HCT116 (cell line): ENCODE measurements at regions not wholly inside any gene's neighbourhood (a gene's known extent, or its start where the extent isn't known, plus 50 kb on each side); places are given as distances from the start of the nearest gene placed in this dataset.

Experiments used
- ATAC-seq: fragments of 200-7000 bp; cut with Tn5 transposase; 2 replicates; pipeline ENCODE4 v1.9.1; 2020; ENCODE audit warnings: mild to moderate bottlenecking, moderate library complexity
- BruUV-seq: library from RNA; stranded (reverse); fragments of 400-500 nt; replicated peaks from 2 replicates; lab custom pipeline; 2021; lab: Mats Ljungman, UMichigan
- CTCF ChIA-PET: fragments of 300-600 bp; sonication (Branson Sonifier 250); formaldehyde crosslinking; loops from one replicate; lab custom pipeline; 2021; ENCODE audit warnings: antibody characterized with exemption; lab: Charles Lee
- POLR2A ChIA-PET: fragments of 300-600, 350-600 bp; sonication (Branson Sonifier 250); formaldehyde crosslinking; loops from one replicate; lab custom pipeline; 2021; ENCODE audit warnings: antibody characterized with exemption; lab: Charles Lee
- RAD21 ChIA-PET, 2 experiments: fragments of 300-600 bp; sonication (Branson Sonifier 250); formaldehyde crosslinking; loops; one replicate each; lab custom pipeline; 2023; ENCODE audit warnings: low total read pairs in 2 of 2; ENCODE audit not compliant: uncharacterized antibody in 2 of 2, unreplicated experiment in 2 of 2, low non-redundant PET in 1 of 2; lab: Charles Lee
- DNase-seq: peaks from one replicate; pipeline ENCODE4 v3.0.0-alpha.2; 2010; ENCODE audit warnings: low read depth, low spot score
- H2AFZ ChIP-seq: fragments of 200-600 bp; shearing (Covaris generic), sonication (generic); 2 replicates; pipeline ENCODE4 v1.6.1; 2017; ENCODE audit warnings: low read depth, mixed run types, mixed read lengths, antibody characterized with exemption, low read length; ENCODE audit not compliant: poor library complexity, severe bottlenecking
- H3K27ac ChIP-seq: 2 replicates; pipeline ENCODE4 v1.5.1; 2012; ENCODE audit warnings: low read depth, low read length
- H3K27me3 ChIP-seq: fragments of 200-600 bp; sonication (generic); 2 replicates; pipeline ENCODE4 v1.6.1; 2016; ENCODE audit warnings: mixed run types, low read length, mixed read lengths; ENCODE audit not compliant: insufficient read depth
- H3K36me3 ChIP-seq, 2 experiments: fragments of 200-500 bp in 1 of 2; fragments of 200-600 bp in 1 of 2; sonication (Bioruptor generic) in 1 of 2; sonication (generic) in 1 of 2; 2 replicates each; pipeline versions ENCODE4 v1.5.1 to v1.6.1; 2014 to 2016; ENCODE audit warnings: low read length in 2 of 2, inconsistent platforms in 1 of 2, mixed read lengths in 1 of 2, mixed run types in 1 of 2; ENCODE audit not compliant: insufficient read depth in 2 of 2, control insufficient read depth in 1 of 2
- H3K4me1 ChIP-seq, 2 experiments: fragments of 200-600 bp in 1 of 2; sonication (generic) in 1 of 2; 2 replicates each; pipeline versions ENCODE4 v1.5.1 to v1.6.1; 2012 to 2017; ENCODE audit warnings: low read length in 2 of 2, inconsistent platforms in 1 of 2, mild to moderate bottlenecking in 1 of 2, mixed read lengths in 1 of 2, mixed run types in 1 of 2, moderate library complexity in 1 of 2; ENCODE audit not compliant: insufficient read depth in 2 of 2, control insufficient read depth in 1 of 2
- H3K4me2 ChIP-seq: fragments of 200-600 bp; sonication (generic); 2 replicates; pipeline ENCODE4 v1.6.1; 2017; ENCODE audit warnings: mixed run types, low read length, mixed read lengths
- H3K4me3 ChIP-seq, 2 experiments: fragments of 200-600 bp in 1 of 2; sonication (generic) in 1 of 2; replicated peaks in 1 of 2; 2 replicates each; pipeline ENCODE4 v1.5.1; 2011 to 2016; ENCODE audit warnings: low read length in 2 of 2, control low read depth in 1 of 2, low read depth in 1 of 2, mild to moderate bottlenecking in 1 of 2, mixed read lengths in 1 of 2, mixed run types in 1 of 2
- H3K79me2 ChIP-seq: fragments of 200-600 bp; sonication (generic); 2 replicates; pipeline ENCODE4 v1.6.1; 2017; ENCODE audit warnings: mild to moderate bottlenecking, mixed run types, low read length, moderate library complexity, mixed read lengths; ENCODE audit not compliant: insufficient read depth
- H3K9ac ChIP-seq: fragments of 200-600 bp; sonication (generic); 2 replicates; pipeline ENCODE4 v1.6.1; 2016; ENCODE audit warnings: low read length, mixed read lengths
- H3K9me2 ChIP-seq: fragments of 200-600 bp; sonication (generic), shearing (Covaris generic); 2 replicates; pipeline ENCODE4 v1.6.1; 2017; ENCODE audit warnings: mixed run types, mild to moderate bottlenecking, moderate library complexity; ENCODE audit not compliant: insufficient read depth
- H3K9me3 ChIP-seq, 2 experiments: fragments of 200-500 bp in 1 of 2; fragments of 200-600 bp in 1 of 2; sonication (Bioruptor generic) in 1 of 2; sonication (generic) in 1 of 2; 2 replicates each; pipeline ENCODE4 v1.6.1; 2014 to 2017; ENCODE audit warnings: low read length in 2 of 2, mixed read lengths in 2 of 2, inconsistent platforms in 1 of 2, low read depth in 1 of 2, mild to moderate bottlenecking in 1 of 2, mixed run types in 1 of 2, moderate library complexity in 1 of 2; ENCODE audit not compliant: control insufficient read depth in 1 of 2, insufficient read depth in 1 of 2
- H4K20me1 ChIP-seq: fragments of 200-600 bp; sonication (generic), shearing (Covaris generic); 2 replicates; pipeline ENCODE4 v1.6.1; 2017; ENCODE audit warnings: mixed run types, mild to moderate bottlenecking, moderate library complexity; ENCODE audit not compliant: insufficient read depth
- CBX3 ChIP-seq: IDR thresholded peaks from 2 replicates; pipeline ENCODE4 v1.6.1; 2012; ENCODE audit warnings: low read depth
- CEBPB ChIP-seq: IDR thresholded peaks from 2 replicates; pipeline ENCODE4 v1.6.1; 2012; ENCODE audit warnings: low read depth
- CTCF ChIP-seq, 3 experiments: fragments of 200-600 bp in 1 of 3; sonication (generic) in 1 of 3; IDR thresholded peaks in 2 of 3; conservative IDR thresholded peaks in 1 of 3; 2 replicates each; pipeline ENCODE4 v1.5.1; 2012 to 2017; ENCODE audit warnings: low read depth in 2 of 3, low read length in 2 of 3, antibody characterized with exemption in 1 of 3, borderline replicate concordance in 1 of 3, control low read depth in 1 of 3, mild to moderate bottlenecking in 1 of 3, mixed read lengths in 1 of 3, mixed run types in 1 of 3, moderate library complexity in 1 of 3; ENCODE audit not compliant: insufficient read depth in 1 of 3
- ELF1 ChIP-seq: IDR thresholded peaks from 2 replicates; pipeline ENCODE4 v1.6.1; 2012; ENCODE audit warnings: low read depth, borderline replicate concordance
- EZH2 ChIP-seq: fragments of 200-600 bp; sonication (generic); IDR thresholded peaks from 2 replicates; pipeline ENCODE4 v1.6.1; 2017; ENCODE audit warnings: antibody characterized with exemption, mixed run types
- EZH2phosphoT487 ChIP-seq: fragments of 200-600 bp; IDR thresholded peaks from 2 replicates; pipeline ENCODE4 v1.6.1; 2018; ENCODE audit warnings: antibody characterized with exemption, borderline replicate concordance
- JUND ChIP-seq: IDR thresholded peaks from 2 replicates; pipeline ENCODE4 v1.6.1; 2012
- MAX ChIP-seq: IDR thresholded peaks from 2 replicates; pipeline ENCODE4 v1.6.1; 2012
- POLR2A ChIP-seq: IDR thresholded peaks from 2 replicates; pipeline ENCODE4 v1.7.0; 2011; ENCODE audit warnings: borderline replicate concordance; ENCODE audit not compliant: insufficient read depth, insufficient read length; ENCODE audit errors: extremely low read depth
- POLR2AphosphoS5 ChIP-seq: IDR thresholded peaks from 2 replicates; pipeline ENCODE4 v1.6.1; 2011; ENCODE audit warnings: mild to moderate bottlenecking, low read depth, low read length, moderate library complexity
- RAD21 ChIP-seq: IDR thresholded peaks from 2 replicates; pipeline ENCODE4 v1.6.1; 2012; ENCODE audit warnings: low read depth, mild to moderate bottlenecking
- SP1 ChIP-seq: IDR thresholded peaks from 2 replicates; pipeline ENCODE4 v1.6.1; 2012; ENCODE audit warnings: low read depth
- SRF ChIP-seq: IDR thresholded peaks from 2 replicates; pipeline ENCODE4 v1.6.1; 2012; ENCODE audit warnings: low read depth
- YY1 ChIP-seq: IDR thresholded peaks from 2 replicates; pipeline ENCODE4 v1.6.1; 2011; ENCODE audit warnings: low read length, low read depth, moderate library complexity, mild to moderate bottlenecking; ENCODE audit not compliant: insufficient replicate concordance; ENCODE audit errors: extremely low read depth
- ZBTB33 ChIP-seq: IDR thresholded peaks from 2 replicates; pipeline ENCODE4 v1.6.1; 2011; ENCODE audit warnings: mild to moderate bottlenecking, low read length, moderate library complexity; ENCODE audit not compliant: insufficient replicate concordance; ENCODE audit errors: extremely low read depth
- ZFX ChIP-seq: fragments of 450-650 bp; IDR thresholded peaks from 2 replicates; pipeline ENCODE4 v1.6.1; 2017
- ZNF274 ChIP-seq: fragments of 200-500 bp; sonication (Bioruptor generic); IDR thresholded peaks from 2 replicates; pipeline ENCODE4 v1.6.1; 2014; ENCODE audit warnings: mild to moderate bottlenecking, low read depth, low read length, inconsistent platforms
- intact Hi-C: fragments of 100-400 bp; cut with micrococcal nuclease; formaldehyde crosslinking; loops from 2 replicates; pipeline ENCODE4 v1.10.0; 2022

GRCh38 chr2:238632181-238633060 lies 205.7 kb downstream of the ASB1 start (continued):
- TF ChIP-seq CTCF (IDR thresholded peaks at IDR 0.05 in 2 of 3, conservative IDR thresholded peaks at IDR 0.05 in 1 of 3; ENCODE audit: borderline replicate concordance in 1 of 3, insufficient read depth in 1 of 3, low read depth in 2 of 3, low read length in 2 of 3) = no peak
- TF ChIP-seq ZNF274 = no peak

- Histone ChIP-seq H3K4me2 (no peak overlapping the region), H3K79me2 (no peaks in the 10 kb centered on the region), H3K9me3 (no peaks in the 10 kb centered on the region), H3K27ac (no peak overlapping the region), H3K36me3 (no peaks in the 10 kb centered on the region), H3K9me2 (no peaks in the 10 kb centered on the region), H4K20me1 (no peaks in the 10 kb centered on the region), H2AFZ (no peak overlapping the region), H3K4me1 (no peaks in the 10 kb centered on the region), H3K27me3 (no peaks in the 10 kb centered on the region), H3K4me3 (no peak overlapping the region)
- ChIA-PET POLR2A (no interaction called here), CTCF (no interaction called here)
- no peak for DNase-seq
- ATAC-seq = no peak
- intact Hi-C loops = no loop called here
- TF ChIP-seq MAX = no peak
- TF ChIP-seq POLR2AphosphoS5 = no peak
- no peak for TF ChIP-seq JUND
- TF ChIP-seq RAD21 = no peak
- no peak for TF ChIP-seq SP1
- no peak for TF ChIP-seq POLR2A
- no peak for TF ChIP-seq EZH2
- no peak for TF ChIP-seq CEBPB
- no peak for TF ChIP-seq YY1
- TF ChIP-seq CBX3 = no peak
- TF ChIP-seq ZFX = no peak
- TF ChIP-seq SRF = no peak
- no peak for TF ChIP-seq EZH2phosphoT487
- no peak for TF ChIP-seq ZNF274
- no peak for TF ChIP-seq ZBTB33
- no peak for TF ChIP-seq ELF1
- TF ChIP-seq, all 23 proteins: peak for 0
- no peak overlapping the region for H3K9ac ChIP-seq
- no TSS peak for BruUV-seq
- RAD21 ChIA-PET = no interaction called here
Measured at GRCh38 chr2:238633426-238634328, 206.9 kb downstream of the ASB1 start.
